ENCODE measurements at regions not wholly inside any gene's neighbourhood (a gene's known extent, or its start where the extent isn't known, plus 50 kb on each side); places are given as distances from the start of the nearest gene placed in this dataset.

DNA sequence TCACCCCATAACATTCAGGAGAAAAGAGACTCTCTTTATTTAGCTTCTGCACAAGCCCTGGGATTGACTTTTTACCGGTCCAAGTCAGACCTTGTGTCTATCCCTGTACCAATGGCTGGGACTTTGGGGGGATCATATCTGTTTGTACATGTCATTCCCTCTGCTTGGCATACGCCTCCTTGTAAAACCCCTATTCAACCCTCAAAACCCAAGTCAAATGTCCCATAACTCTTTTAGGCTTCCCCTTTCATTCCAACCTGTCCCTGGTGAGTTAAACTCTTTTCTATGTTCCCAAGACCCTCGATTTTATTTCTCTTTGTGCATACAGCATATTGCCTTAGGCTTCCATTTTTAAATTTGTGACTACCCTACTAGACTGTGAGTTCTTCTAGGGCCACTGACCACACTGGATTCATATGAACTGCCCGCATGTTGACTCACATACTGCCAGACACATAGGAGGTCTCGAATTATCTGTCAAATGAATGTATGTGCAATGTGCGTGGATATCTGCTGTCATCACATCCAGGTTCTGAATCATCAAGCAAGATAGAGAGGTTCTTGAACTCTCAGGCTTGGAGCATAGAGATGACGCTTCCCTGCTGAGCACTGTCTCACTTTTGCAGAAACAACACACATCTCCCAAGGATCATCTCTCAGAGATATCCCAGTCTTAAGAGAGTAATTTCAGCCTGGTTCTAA is 548.6 kb upstream of the TBX3 start:
- TF ChIP-seq, protein P1, sequence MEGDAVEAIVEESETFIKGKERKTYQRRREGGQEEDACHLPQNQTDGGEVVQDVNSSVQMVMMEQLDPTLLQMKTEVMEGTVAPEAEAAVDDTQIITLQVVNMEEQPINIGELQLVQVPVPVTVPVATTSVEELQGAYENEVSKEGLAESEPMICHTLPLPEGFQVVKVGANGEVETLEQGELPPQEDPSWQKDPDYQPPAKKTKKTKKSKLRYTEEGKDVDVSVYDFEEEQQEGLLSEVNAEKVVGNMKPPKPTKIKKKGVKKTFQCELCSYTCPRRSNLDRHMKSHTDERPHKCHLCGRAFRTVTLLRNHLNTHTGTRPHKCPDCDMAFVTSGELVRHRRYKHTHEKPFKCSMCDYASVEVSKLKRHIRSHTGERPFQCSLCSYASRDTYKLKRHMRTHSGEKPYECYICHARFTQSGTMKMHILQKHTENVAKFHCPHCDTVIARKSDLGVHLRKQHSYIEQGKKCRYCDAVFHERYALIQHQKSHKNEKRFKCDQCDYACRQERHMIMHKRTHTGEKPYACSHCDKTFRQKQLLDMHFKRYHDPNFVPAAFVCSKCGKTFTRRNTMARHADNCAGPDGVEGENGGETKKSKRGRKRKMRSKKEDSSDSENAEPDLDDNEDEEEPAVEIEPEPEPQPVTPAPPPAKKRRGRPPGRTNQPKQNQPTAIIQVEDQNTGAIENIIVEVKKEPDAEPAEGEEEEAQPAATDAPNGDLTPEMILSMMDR (conservative IDR thresholded peaks at IDR 0.05 in 1 of 2, IDR thresholded peaks at IDR 0.05 in 1 of 2; ENCODE audit: low read depth in 1 of 2, low read length in 2 of 2): no peak
- TF ChIP-seq EZH2 (IDR thresholded peaks at IDR 0.05; ENCODE audit: low read length, missing control alignments): no peak

Measured in fibroblast of lung (primary cell).